IMR-90 (cell line): ENCODE measurements at regions not wholly inside any gene's neighbourhood (a gene's known extent, or its start where the extent isn't known, plus 50 kb on each side); places are given as distances from the start of the nearest gene placed in this dataset.

Experiments used
- CTCF ChIP-seq: conservative IDR thresholded peaks from 2 replicates; pipeline ENCODE4 v1.5.1; 2012; ENCODE audit warnings: mild to moderate bottlenecking, low read depth, low read length, improper control_type of control experiment
- RAD21 ChIP-seq: IDR thresholded peaks from 2 replicates; pipeline ENCODE4 v1.6.1; 2012; ENCODE audit warnings: low read length, improper control_type of control experiment

GRCh38 chr2:72036595-72036994 is 111.1 kb downstream of the CYP26B1 start:
- TF ChIP-seq RAD21, result no peak
- no peak for TF ChIP-seq CTCF
